ENCODE measurements at regions not wholly inside any gene's neighbourhood (a gene's known extent, or its start where the extent isn't known, plus 50 kb on each side); places are given as distances from the start of the nearest gene placed in this dataset.

- no peak overlapping the region for H3K9ac ChIP-seq (ENCODE audit: low read length)
- no peak overlapping the region for H3K27ac ChIP-seq (ENCODE audit: low read depth, low read length)
- no peaks in the 10 kb centered on the region for H3K9me2 ChIP-seq (ENCODE audit: insufficient read depth)
- ATAC-seq = no peak
- no peak for DNase-seq (ENCODE audit: low read depth, low spot score)
- ChIA-PET POLR2A (no interaction called here), CTCF (no interaction called here), RAD21 (ENCODE audit: low non-redundant PET in 1 of 2, low total read pairs in 2 of 2, uncharacterized antibody in 2 of 2, unreplicated experiment in 2 of 2) (no interaction called here)
- H3K79me2 ChIP-seq (ENCODE audit: insufficient read depth, low read length) = no peaks in the 10 kb centered on the region
- no peak overlapping the region for H3K4me3 ChIP-seq (replicated peaks in 1 of 2; ENCODE audit: low read depth in 1 of 2, low read length in 2 of 2)
- H3K27me3 ChIP-seq (ENCODE audit: insufficient read depth, low read length) = no peaks in the 10 kb centered on the region
- peaks cover 2 to 5% of the 10 kb centered on the region in 2 experiments; a peak in 2 of 4 replicates for H3K9me3 ChIP-seq (ENCODE audit: control insufficient read depth in 1 of 2, insufficient read depth in 1 of 2, low read depth in 1 of 2, low read length in 2 of 2)
- H3K4me2 ChIP-seq (ENCODE audit: low read length) = no peak overlapping the region
- no TSS peak for BruUV-seq (replicated peaks)
- H2AFZ ChIP-seq (ENCODE audit: low read depth, low read length, poor library complexity, severe bottlenecking) = no peak overlapping the region
- H3K4me1 ChIP-seq (ENCODE audit: control insufficient read depth in 1 of 2, insufficient read depth in 2 of 2, low read length in 2 of 2) = no peaks in the 10 kb centered on the region
- no peaks in the 10 kb centered on the region for H4K20me1 ChIP-seq (ENCODE audit: insufficient read depth)
- TF ChIP-seq ZFX (IDR thresholded peaks at IDR 0.05) (no peak), SP1 (IDR thresholded peaks at IDR 0.05; ENCODE audit: low read depth) (no peak), ATF3 (IDR thresholded peaks at IDR 0.05) (no peak), SRF (IDR thresholded peaks at IDR 0.05; ENCODE audit: low read depth) (no peak), MAX (IDR thresholded peaks at IDR 0.05) (no peak), EZH2phosphoT487 (IDR thresholded peaks at IDR 0.05; ENCODE audit: borderline replicate concordance) (no peak), FOSL1 (IDR thresholded peaks at IDR 0.05; ENCODE audit: low read depth) (no peak), REST (IDR thresholded peaks at IDR 0.05; ENCODE audit: low read depth) (no peak), EGR1 (IDR thresholded peaks at IDR 0.05; ENCODE audit: low read depth) (no peak), SIN3A (IDR thresholded peaks at IDR 0.05; ENCODE audit: low read depth) (no peak), POLR2A (IDR thresholded peaks at IDR 0.05; ENCODE audit: borderline replicate concordance, extremely low read depth, insufficient read depth, insufficient read length) (no peak), TCF7L2 (IDR thresholded peaks at IDR 0.05; ENCODE audit: borderline replicate concordance, extremely low read depth, insufficient read depth, insufficient read length) (no peak), ZNF274 (IDR thresholded peaks at IDR 0.05; ENCODE audit: low read depth, low read length) (no peak)
- no peaks in the 10 kb centered on the region for H3K36me3 ChIP-seq (ENCODE audit: control insufficient read depth in 1 of 2, insufficient read depth in 2 of 2, low read length in 2 of 2)
- intact Hi-C loops (cut with micrococcal nuclease) = no loop called here
These were observed 1504.4 kb upstream of the CADM2 start for GRCh38 chr3:83454353-83454752.
